ENCODE measurements at regions not wholly inside any gene's neighbourhood (a gene's known extent, or its start where the extent isn't known, plus 50 kb on each side); places are given as distances from the start of the nearest gene placed in this dataset.

GRCh38 chr6:166841216-166841615, 115.1 kb downstream of the RNASET2 start:
- no peak for DNase-seq

DNA sequence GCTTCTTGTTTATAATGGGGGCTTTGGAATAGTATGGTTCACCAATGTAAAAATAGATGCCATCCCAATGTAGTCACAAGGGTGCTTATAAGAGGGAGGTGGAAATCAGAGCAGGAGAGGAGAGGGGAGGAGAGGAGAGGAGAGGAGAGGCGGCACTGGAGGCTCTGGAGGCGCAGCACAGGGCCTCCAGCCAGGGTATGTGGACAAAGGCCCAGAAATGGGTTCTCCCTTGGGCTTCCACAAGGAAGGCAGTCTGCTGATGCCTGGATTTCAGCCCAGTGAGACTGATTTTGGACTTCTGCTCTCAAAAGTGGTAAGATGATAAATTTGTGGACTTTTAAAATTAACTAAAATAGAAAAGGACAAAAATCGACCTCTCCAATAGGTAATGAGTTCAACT, 116.8 kb downstream of the RNASET2 start:
- DNase-seq = no peak

DNA sequence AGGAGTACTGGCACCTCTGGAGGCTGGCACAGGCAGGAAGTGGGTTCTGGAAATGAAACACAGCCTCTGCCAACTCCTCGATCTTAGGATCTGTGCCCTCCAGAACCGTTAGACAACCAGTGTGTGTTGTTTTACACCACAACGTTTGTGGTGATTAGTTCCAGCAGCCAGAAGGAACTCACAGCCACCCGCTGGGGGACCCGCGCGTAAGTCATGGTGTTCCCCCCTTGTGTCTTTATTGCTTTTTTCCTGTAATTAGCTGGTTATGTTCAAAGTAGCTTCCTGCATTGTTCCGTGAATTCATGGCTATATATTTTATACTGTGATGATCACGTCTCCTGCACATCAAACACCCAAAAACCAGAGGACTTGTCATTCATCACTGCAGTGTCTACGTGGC, 117.4 kb downstream of the RNASET2 start:
- DNase-seq = no peak

- no peak for DNase-seq
These were observed 119.3 kb downstream of the RNASET2 start for GRCh38 chr6:166836785-166837718.

DNA sequence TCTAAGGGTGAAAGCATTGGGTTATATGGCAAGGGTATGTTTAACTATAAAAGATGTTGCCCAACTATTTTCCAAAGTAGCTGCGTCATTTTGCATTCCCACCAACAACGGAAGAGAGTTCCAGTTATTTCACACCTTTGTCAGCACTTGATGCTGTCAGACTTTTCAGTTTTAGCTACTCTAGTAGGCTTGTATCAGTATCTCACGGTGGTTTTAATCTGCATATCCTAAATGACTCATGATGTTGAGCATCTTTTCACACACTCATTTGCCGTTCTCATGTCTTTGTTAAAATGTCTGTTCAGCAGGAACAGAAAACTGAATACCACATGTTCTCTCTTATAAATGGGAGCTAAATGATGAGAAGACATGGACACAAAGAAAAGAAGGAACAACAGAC, 122.3 kb downstream of the RNASET2 start:
- DNase-seq = no peak

GRCh38 chr6:166830891-166831363, 125.4 kb downstream of the RNASET2 start:
- no peak for DNase-seq

DNA sequence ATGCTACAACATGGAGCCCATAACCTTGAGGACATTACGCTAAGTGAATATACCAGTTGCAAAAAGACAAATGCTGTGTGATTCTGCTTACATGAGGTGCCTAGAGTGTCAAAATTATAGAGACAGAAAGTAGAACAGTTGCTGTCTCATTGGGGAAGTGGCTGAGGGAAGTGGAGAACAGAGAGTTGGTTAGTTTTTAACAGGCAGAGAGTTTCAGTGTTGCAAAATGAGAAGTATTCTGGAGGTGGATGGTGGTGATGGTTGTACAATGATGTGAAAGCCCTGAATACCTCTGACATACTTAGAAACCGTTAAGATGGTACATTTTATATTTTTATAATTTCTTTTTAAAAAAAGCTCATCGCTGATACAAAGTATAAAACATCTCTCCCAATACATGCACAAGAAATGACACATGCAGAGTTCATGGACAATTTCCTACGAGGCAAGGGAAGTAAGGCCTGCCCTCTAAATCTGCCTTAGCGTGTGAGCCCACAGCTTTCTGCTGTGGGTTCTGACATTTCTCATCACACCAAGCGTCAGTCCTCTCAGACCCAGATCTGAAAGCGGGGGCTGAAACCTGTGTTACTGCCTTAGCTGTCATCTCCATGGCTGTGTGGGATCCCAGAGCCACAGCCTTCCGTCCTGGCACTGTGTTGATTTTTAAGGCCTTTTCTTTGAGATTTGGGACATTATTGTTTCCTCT, 126.0 kb downstream of the RNASET2 start:
- no peak for DNase-seq

DNA sequence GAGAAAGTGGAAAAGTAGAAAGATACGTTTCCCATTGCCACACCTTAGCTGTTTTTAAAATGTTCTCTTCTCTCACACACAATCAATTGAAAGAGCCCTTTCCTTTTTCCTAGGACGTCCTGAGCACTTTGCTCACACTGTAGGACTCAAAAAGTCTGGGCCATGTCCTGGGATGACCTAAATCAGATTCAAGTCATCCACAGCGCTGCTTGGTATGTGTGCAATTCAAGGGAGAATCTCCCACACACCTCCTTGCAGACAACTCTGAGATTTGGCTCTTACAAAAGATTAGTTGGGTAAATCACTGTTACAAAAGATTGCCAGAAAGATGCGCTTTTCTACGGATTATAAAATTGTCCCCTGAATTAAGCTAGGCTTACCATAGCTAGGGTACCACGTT, 130.1 kb downstream of the RNASET2 start:
- no peak for DNase-seq

- DNase-seq = no peak
These were observed 130.7 kb downstream of the RNASET2 start for GRCh38 chr6:166825553-166826145.

- DNase-seq = no peak
These were observed 131.5 kb downstream of the RNASET2 start for GRCh38 chr6:166824880-166825250.

DNA sequence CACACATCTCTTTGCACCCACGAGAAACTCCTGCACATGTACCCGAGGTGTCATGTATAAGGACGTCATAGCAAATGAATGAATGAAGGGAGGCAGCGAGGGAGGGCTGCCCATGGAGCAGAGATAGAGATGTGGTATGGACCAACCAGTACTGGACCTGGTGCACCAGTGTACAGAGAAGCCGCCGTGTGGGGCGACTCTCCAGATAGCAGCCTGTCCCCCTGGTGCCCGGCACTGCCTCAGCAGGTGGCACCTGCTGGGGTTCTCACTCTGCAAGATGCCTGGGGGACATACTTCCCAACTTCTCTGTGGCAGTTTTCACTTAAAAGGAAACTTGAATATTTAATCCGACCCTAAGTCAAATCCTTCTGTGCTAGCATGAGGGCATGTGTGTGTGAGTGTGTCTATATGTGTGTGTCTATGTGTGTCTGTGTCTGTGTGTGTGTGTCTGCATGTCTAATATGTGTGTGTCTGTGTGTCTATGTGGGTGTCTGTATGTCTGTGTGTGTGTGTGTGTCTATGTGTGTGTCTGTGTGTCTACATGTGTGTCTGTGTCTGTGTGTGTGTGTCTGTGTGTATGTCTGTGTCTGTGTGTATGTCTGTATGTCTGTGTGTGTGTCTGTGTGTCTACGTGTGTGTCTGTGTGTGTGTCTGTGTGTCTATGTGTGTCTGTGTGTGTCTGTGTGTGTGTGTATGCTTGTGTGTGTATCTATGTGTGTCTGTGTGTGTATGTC, 132.0 kb downstream of the RNASET2 start:
- DNase-seq = no peak

GRCh38 chr6:166822609-166823008, 133.7 kb downstream of the RNASET2 start:
- DNase-seq = no peak

- no peak for DNase-seq
These were observed 135.9 kb downstream of the RNASET2 start for GRCh38 chr6:166820483-166820882.

- no peak for DNase-seq
These were observed 136.3 kb downstream of the RNASET2 start for GRCh38 chr6:166820070-166820469.

DNA sequence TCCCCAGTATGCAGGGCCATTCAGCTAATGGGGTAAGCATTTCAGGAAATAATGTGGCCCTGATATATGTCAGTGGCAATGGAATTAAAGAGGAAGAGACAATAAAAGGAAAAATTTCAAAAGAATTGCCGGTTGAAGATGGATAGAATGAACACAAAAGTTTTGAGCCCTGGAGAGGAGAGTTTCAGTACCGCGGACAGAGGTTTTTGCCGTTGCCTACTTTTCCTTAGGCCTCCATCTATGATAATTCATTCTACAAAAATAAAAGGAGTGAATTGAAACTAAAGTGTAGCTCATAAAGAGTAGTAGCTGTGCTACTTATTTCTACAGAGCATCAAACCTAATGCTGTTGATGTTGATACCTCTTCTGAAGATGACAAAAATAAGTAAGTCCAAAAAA, 140.7 kb downstream of the RNASET2 start:
- DNase-seq = no peak

DNA sequence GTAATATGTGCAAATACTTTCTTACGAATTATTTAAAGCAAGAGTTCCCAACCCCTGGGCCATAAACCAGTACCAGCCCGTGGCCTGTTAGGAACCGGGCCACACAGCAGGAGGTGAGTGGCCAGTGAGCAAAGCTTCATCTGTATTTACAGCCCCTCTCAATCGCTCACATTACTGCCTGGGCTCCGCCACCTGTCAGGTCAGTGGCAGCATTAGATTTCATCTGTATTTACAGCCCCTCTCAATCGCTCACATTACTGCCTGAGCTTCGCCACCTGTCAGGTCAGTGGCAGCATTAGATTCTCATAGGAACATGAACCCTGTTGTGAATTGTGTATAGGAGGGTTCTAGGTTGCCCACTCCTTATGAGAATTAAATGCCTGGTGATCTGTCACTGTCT, 142.0 kb downstream of the RNASET2 start:
- DNase-seq = no peak

GRCh38 chr6:166813461-166813860, 142.9 kb downstream of the RNASET2 start:
- no peak for DNase-seq

GRCh38 chr6:166810864-166811263, 145.5 kb downstream of the RNASET2 start:
- DNase-seq = no peak

DNA sequence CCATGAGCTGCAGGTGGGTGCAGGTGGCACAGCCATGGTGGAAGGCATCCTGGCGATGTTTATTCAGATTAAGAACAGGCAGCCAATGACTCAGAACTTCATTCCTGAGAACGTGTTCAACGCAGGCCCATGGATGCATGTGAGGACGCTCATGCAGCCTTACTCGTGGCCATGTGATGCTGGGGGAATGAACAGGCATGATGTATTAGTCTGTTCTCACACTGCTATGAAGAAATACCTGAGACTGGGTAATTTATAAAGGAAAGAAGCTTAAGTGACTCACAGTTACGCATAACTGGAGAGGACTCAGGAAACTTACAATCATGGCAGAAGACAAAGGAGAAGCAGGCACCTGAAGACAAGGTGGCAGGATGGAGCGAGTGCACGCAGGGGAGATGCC, 146.6 kb downstream of the RNASET2 start:
- DNase-seq = no peak

- DNase-seq = no peak
These were observed 149.2 kb downstream of the RNASET2 start for GRCh38 chr6:166806962-166807757.

DNA sequence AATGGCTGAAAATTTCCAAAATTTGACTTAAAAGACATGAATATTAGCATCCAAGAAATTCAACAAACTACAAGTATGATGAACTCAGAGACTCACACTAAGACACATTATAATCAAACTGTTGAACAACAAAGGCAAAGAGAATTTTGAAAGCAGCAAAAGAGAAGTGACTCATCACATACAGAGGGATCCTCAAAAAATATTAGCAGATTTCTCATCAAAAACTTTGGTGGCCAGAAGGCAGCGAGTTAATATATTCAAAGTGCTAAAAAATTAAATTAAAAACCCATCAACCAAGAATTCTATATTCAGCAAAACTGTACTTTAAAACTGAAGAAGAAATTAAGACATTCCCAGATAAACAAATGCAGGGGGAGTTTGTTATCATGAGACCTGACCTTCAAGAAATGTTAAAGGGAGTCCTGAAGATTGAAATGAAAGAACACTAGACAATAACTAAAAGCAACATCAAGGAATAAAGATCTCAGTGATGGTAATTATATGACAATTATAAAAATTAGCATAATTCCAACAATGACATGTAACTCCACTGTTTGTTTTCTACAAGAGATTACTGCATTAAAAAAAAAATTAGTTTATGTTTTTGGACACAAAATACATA, 150.0 kb downstream of the RNASET2 start:
- no peak for DNase-seq

DNA sequence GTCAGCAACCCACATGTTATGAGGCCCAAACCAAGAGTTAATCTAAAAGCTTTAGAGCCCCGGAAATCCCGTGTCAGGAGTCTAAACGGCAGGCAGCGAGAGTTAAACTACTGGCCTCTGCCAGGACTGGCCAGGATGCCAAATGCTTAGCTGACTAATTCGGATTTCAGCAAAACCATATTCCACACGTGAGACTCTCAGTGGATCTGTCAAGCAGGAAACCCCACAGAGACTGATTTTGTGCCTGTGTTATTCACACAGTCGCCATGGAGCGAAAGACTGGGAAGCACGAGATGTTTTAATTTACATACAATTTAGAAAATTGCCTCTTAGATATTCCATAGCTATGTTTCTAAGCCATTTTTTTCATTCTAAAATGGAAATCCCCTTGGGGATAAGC, 152.9 kb downstream of the RNASET2 start:
- no peak for DNase-seq

All from activated CD4-positive, alpha-beta T cell treated with anti-CD3 and anti-CD28 coated beads for 4 hours (primary cell).